GM12892 (cell line): ENCODE measurements at regions not wholly inside any gene's neighbourhood (a gene's known extent, or its start where the extent isn't known, plus 50 kb on each side); places are given as distances from the start of the nearest gene placed in this dataset.
"Not testable (repeated sequence)": the region's sequence is repeated elsewhere in the genome, so short reads cannot be mapped to it uniquely, and the experiment has no call there.

ENCODE experiments used
- DNase-seq: peaks from one replicate; pipeline ENCODE4 v3.0.0; 2011; ENCODE audit not compliant: insufficient read length
- FAIRE-seq: peaks from 2 replicates; lab custom pipeline; 2011; peaks lifted over from hg19 to GRCh38; lab: Jason Lieb, UNC
- POLR2A ChIP-seq: IDR thresholded peaks from 2 replicates; pipeline ENCODE4 v1.6.1; 2011; ENCODE audit warnings: low read depth, low read length, control low read depth
- POLR2AphosphoS5 ChIP-seq: IDR thresholded peaks from 2 replicates; pipeline ENCODE4 v1.6.1; 2011; ENCODE audit warnings: low read depth, low read length, control low read depth
- TAF1 ChIP-seq: IDR thresholded peaks from 2 replicates; pipeline ENCODE4 v1.6.1; 2011; ENCODE audit warnings: low read depth, mild to moderate bottlenecking, control low read depth, low read length, borderline replicate concordance

- no peak for TF ChIP-seq POLR2AphosphoS5
- no peak for TF ChIP-seq POLR2A
- no peak for TF ChIP-seq TAF1
- no peak for DNase-seq
- no peak for FAIRE-seq
Observed at GRCh38 chr9:89844075-89844474, 239.3 kb downstream of the GADD45G start.

GRCh38 chr9:89844535-89844934 lies 239.7 kb downstream of the GADD45G start:
- no peak for FAIRE-seq
- DNase-seq = no peak

GRCh38 chr9:89845321-89845720 lies 240.5 kb downstream of the GADD45G start:
- TF ChIP-seq POLR2AphosphoS5 (no peak), POLR2A (no peak), TAF1 (no peak)
- FAIRE-seq = no peak
- no peak for DNase-seq

More at GRCh38 chr9:89844535-89844934, 239.7 kb downstream of the GADD45G start:
- no peak for TF ChIP-seq TAF1
- TF ChIP-seq POLR2AphosphoS5 = no peak
- no peak for TF ChIP-seq POLR2A

GRCh38 chr9:89845862-89846261 lies 241.1 kb downstream of the GADD45G start:
- DNase-seq = no peak
- TF ChIP-seq TAF1 (no peak), POLR2A (no peak), POLR2AphosphoS5 (no peak)
- no peak for FAIRE-seq

- TF ChIP-seq POLR2AphosphoS5 (no peak), POLR2A (no peak), TAF1 (no peak)
- FAIRE-seq = no peak
- no peak for DNase-seq
Observed at GRCh38 chr9:89848060-89849040, 243.5 kb downstream of the GADD45G start.

- TF ChIP-seq POLR2AphosphoS5 = no peak
- FAIRE-seq (no peak), DNase-seq (no peak)
Observed at GRCh38 chr9:89849096-89849495, 244.3 kb downstream of the GADD45G start.

GRCh38 chr9:89850153-89850552 lies 245.3 kb downstream of the GADD45G start:
- FAIRE-seq (no peak), DNase-seq (no peak)
- TF ChIP-seq POLR2A (no peak), TAF1 (no peak), POLR2AphosphoS5 (no peak)

- FAIRE-seq = no peak
- DNase-seq = no peak
- TF ChIP-seq POLR2AphosphoS5 = no peak
Observed at GRCh38 chr9:89850631-89851325, 246.0 kb downstream of the GADD45G start.

GRCh38 chr9:89853161-89853560 lies 248.3 kb downstream of the GADD45G start:
- TF ChIP-seq POLR2AphosphoS5 = no peak
- no peak for TF ChIP-seq POLR2A
- TF ChIP-seq TAF1 = no peak
- no peak for DNase-seq
- FAIRE-seq = no peak

- FAIRE-seq (no peak), DNase-seq (no peak)
- no peak for TF ChIP-seq TAF1
- no peak for TF ChIP-seq POLR2A
- no peak for TF ChIP-seq POLR2AphosphoS5
Observed at GRCh38 chr9:89853931-89854330, 249.1 kb downstream of the GADD45G start.

GRCh38 chr9:89854715-89855475 lies 250.1 kb downstream of the GADD45G start:
- FAIRE-seq (no peak), DNase-seq (no peak)
- TF ChIP-seq POLR2A = no peak
- TF ChIP-seq POLR2AphosphoS5 = no peak
- TF ChIP-seq TAF1 = no peak

- not testable (repeated sequence) for DNase-seq, FAIRE-seq
Observed at GRCh38 chr9:89856296-89856695, 251.5 kb downstream of the GADD45G start.

- not testable (repeated sequence) for DNase-seq, FAIRE-seq
Observed at GRCh38 chr9:89856950-89857349, 252.1 kb downstream of the GADD45G start.

- not testable (repeated sequence) for FAIRE-seq, DNase-seq
Observed at GRCh38 chr9:89859842-89860241, 255.0 kb downstream of the GADD45G start.

- not testable (repeated sequence) for FAIRE-seq, DNase-seq
Observed at GRCh38 chr9:89861371-89861770, 256.6 kb downstream of the GADD45G start.
